IgD-negative memory B cell (primary cell): ENCODE measurements at regions not wholly inside any gene's neighbourhood (a gene's known extent, or its start where the extent isn't known, plus 50 kb on each side); places are given as distances from the start of the nearest gene placed in this dataset.
"Not testable (repeated sequence)": the region's sequence is repeated elsewhere in the genome, so short reads cannot be mapped to it uniquely, and the experiment has no call there.

ENCODE experiments used
- H3K27ac Mint-ChIP-seq, 3 donors: one replicate each; pipeline ENCODE4 v1.8.0; 2020 to 2022; ENCODE audit warnings: mild to moderate bottlenecking in 3 of 3, mixed read lengths in 3 of 3, moderate library complexity in 1 of 3
- H3K27me3 Mint-ChIP-seq: one replicate; pipeline ENCODE4 v1.8.0; 2021; ENCODE audit warnings: mixed read lengths
- H3K36me3 Mint-ChIP-seq: one replicate; pipeline ENCODE4 v1.8.0; 2020; ENCODE audit warnings: mild to moderate bottlenecking, mixed read lengths
- H3K4me1 Mint-ChIP-seq, 3 donors: one replicate each; pipeline ENCODE4 v1.8.0; 2020 to 2022; ENCODE audit warnings: mixed read lengths in 3 of 3, mild to moderate bottlenecking in 1 of 3
- H3K4me3 Mint-ChIP-seq, 4 donors: one replicate each; pipeline ENCODE4 v1.8.0; 2020 to 2022; ENCODE audit warnings: mild to moderate bottlenecking in 4 of 4, mixed read lengths in 4 of 4, moderate library complexity in 3 of 4
- H3K9me3 Mint-ChIP-seq, 3 donors: one replicate each; pipeline ENCODE4 v1.8.0; 2020 to 2021; ENCODE audit warnings: mixed read lengths in 3 of 3, mild to moderate bottlenecking in 1 of 3

- Mint-ChIP-seq H3K4me1 (no peaks in the 10 kb centered on the region), H3K27ac (no peak overlapping the region), H3K9me3 (peaks cover 1 to 8% (median 4%) of the 10 kb centered on the region in 3 donors), H3K4me3 (no peak overlapping the region), H3K27me3 (no peaks in the 10 kb centered on the region), H3K36me3 (peaks cover 5% of the 10 kb centered on the region)
Measured at GRCh38 chr5:25544652-25545249, 900.0 kb upstream of the CDH10 start.

- Mint-ChIP-seq H3K27me3 (no peaks in the 10 kb centered on the region), H3K36me3 (peaks cover 4% of the 10 kb centered on the region), H3K27ac (no peak overlapping the region), H3K4me3 (no peak overlapping the region), H3K4me1 (no peaks in the 10 kb centered on the region), H3K9me3 (peaks cover 0 to 4% (median 1%) of the 10 kb centered on the region in 3 donors)
Measured at GRCh38 chr5:25540628-25541027, 895.9 kb upstream of the CDH10 start.

GRCh38 chr5:25539536-25539935 lies 894.8 kb upstream of the CDH10 start:
- Mint-ChIP-seq H3K4me1 (no peaks in the 10 kb centered on the region), H3K4me3 (no peak overlapping the region)

GRCh38 chr5:25536461-25536860 lies 891.7 kb upstream of the CDH10 start:
- H3K9me3 Mint-ChIP-seq, H3K36me3 Mint-ChIP-seq, H3K27ac Mint-ChIP-seq: not testable (repeated sequence)

More at GRCh38 chr5:25539536-25539935, 894.8 kb upstream of the CDH10 start:
- Mint-ChIP-seq H3K27ac (no peak overlapping the region), H3K36me3 (peaks cover under 1% of the 10 kb centered on the region), H3K9me3 (peaks cover 0 to under 1% (median 0%) of the 10 kb centered on the region in 3 donors), H3K27me3 (no peaks in the 10 kb centered on the region)

GRCh38 chr5:25516141-25516540 lies 871.4 kb upstream of the CDH10 start:
- peaks cover 0 to 8% (median 2%) of the 10 kb centered on the region in 3 donors for H3K9me3 Mint-ChIP-seq
- no peak overlapping the region for H3K27ac Mint-ChIP-seq
- no peaks in the 10 kb centered on the region for H3K27me3 Mint-ChIP-seq
- H3K36me3 Mint-ChIP-seq = no peaks in the 10 kb centered on the region
- no peak overlapping the region for H3K4me3 Mint-ChIP-seq
- no peaks in the 10 kb centered on the region for H3K4me1 Mint-ChIP-seq

More at GRCh38 chr5:25536461-25536860, 891.7 kb upstream of the CDH10 start:
- not testable (repeated sequence) for H3K27me3 Mint-ChIP-seq, H3K4me1 Mint-ChIP-seq, H3K4me3 Mint-ChIP-seq

GRCh38 chr5:25515525-25515924 lies 870.7 kb upstream of the CDH10 start:
- no peaks in the 10 kb centered on the region for H3K27me3 Mint-ChIP-seq
- no peak overlapping the region for H3K4me3 Mint-ChIP-seq
- no peak overlapping the region for H3K27ac Mint-ChIP-seq
- peaks cover 0 to 1% (median 0%) of the 10 kb centered on the region in 3 donors for H3K4me1 Mint-ChIP-seq
- H3K9me3 Mint-ChIP-seq = peaks cover 0 to 5% (median 0%) of the 10 kb centered on the region in 3 donors
- H3K36me3 Mint-ChIP-seq = no peaks in the 10 kb centered on the region

- H3K36me3 Mint-ChIP-seq, H3K4me1 Mint-ChIP-seq, H3K27ac Mint-ChIP-seq, H3K4me3 Mint-ChIP-seq, H3K27me3 Mint-ChIP-seq, H3K9me3 Mint-ChIP-seq: not testable (repeated sequence)
Measured at GRCh38 chr5:25510692-25511091, 865.9 kb upstream of the CDH10 start.

- H3K9me3 Mint-ChIP-seq, H3K4me3 Mint-ChIP-seq, H3K27me3 Mint-ChIP-seq: not testable (repeated sequence)
Measured at GRCh38 chr5:25508011-25508410, 863.2 kb upstream of the CDH10 start.

GRCh38 chr5:25500635-25501034 lies 855.9 kb upstream of the CDH10 start:
- no peaks in the 10 kb centered on the region for H3K27me3 Mint-ChIP-seq
- no peaks in the 10 kb centered on the region for H3K4me1 Mint-ChIP-seq
- no peak overlapping the region for H3K4me3 Mint-ChIP-seq
- H3K9me3 Mint-ChIP-seq = peaks cover 1 to 4% (median 4%) of the 10 kb centered on the region in 3 donors
- H3K36me3 Mint-ChIP-seq = no peaks in the 10 kb centered on the region
- no peak overlapping the region for H3K27ac Mint-ChIP-seq

More at GRCh38 chr5:25508011-25508410, 863.2 kb upstream of the CDH10 start:
- not testable (repeated sequence) for H3K36me3 Mint-ChIP-seq, H3K27ac Mint-ChIP-seq, H3K4me1 Mint-ChIP-seq

GRCh38 chr5:25489834-25490538 lies 845.2 kb upstream of the CDH10 start:
- H3K9me3 Mint-ChIP-seq = peaks cover 4 to 7% (median 5%) of the 10 kb centered on the region in 3 donors
- no peaks in the 10 kb centered on the region for H3K27me3 Mint-ChIP-seq
- no peaks in the 10 kb centered on the region for H3K36me3 Mint-ChIP-seq
- H3K4me1 Mint-ChIP-seq = no peaks in the 10 kb centered on the region
- H3K4me3 Mint-ChIP-seq = no peak overlapping the region
- no peak overlapping the region for H3K27ac Mint-ChIP-seq

GRCh38 chr5:25488119-25488518 lies 843.3 kb upstream of the CDH10 start:
- H3K36me3 Mint-ChIP-seq = no peaks in the 10 kb centered on the region
- H3K4me1 Mint-ChIP-seq = no peaks in the 10 kb centered on the region
- peaks cover 5 to 9% (median 6%) of the 10 kb centered on the region in 3 donors for H3K9me3 Mint-ChIP-seq
- H3K27me3 Mint-ChIP-seq = no peaks in the 10 kb centered on the region
- no peak overlapping the region for H3K27ac Mint-ChIP-seq
- no peak overlapping the region for H3K4me3 Mint-ChIP-seq

- Mint-ChIP-seq H3K27ac (no peak overlapping the region), H3K9me3 (peaks cover 3 to 9% (median 6%) of the 10 kb centered on the region in 3 donors), H3K4me1 (no peaks in the 10 kb centered on the region), H3K4me3 (no peak overlapping the region), H3K36me3 (no peaks in the 10 kb centered on the region), H3K27me3 (no peaks in the 10 kb centered on the region)
Measured at GRCh38 chr5:25484391-25484790, 839.6 kb upstream of the CDH10 start.

GRCh38 chr5:25481463-25481862 lies 836.7 kb upstream of the CDH10 start:
- Mint-ChIP-seq H3K4me3 (no peak overlapping the region), H3K36me3 (no peaks in the 10 kb centered on the region), H3K4me1 (no peaks in the 10 kb centered on the region)

GRCh38 chr5:25459082-25459481 lies 814.3 kb upstream of the CDH10 start:
- Mint-ChIP-seq H3K4me3 (no peak overlapping the region), H3K27ac (no peak overlapping the region), H3K4me1 (no peaks in the 10 kb centered on the region), H3K36me3 (peaks cover 3% of the 10 kb centered on the region), H3K9me3 (peaks cover 4 to 11% (median 10%) of the 10 kb centered on the region in 3 donors), H3K27me3 (no peaks in the 10 kb centered on the region)

More at GRCh38 chr5:25481463-25481862, 836.7 kb upstream of the CDH10 start:
- Mint-ChIP-seq H3K27ac (no peak overlapping the region), H3K27me3 (no peaks in the 10 kb centered on the region), H3K9me3 (peaks cover 1 to 4% (median 4%) of the 10 kb centered on the region in 3 donors)

GRCh38 chr5:25458628-25459027 lies 813.9 kb upstream of the CDH10 start:
- H3K4me3 Mint-ChIP-seq = no peak overlapping the region
- peaks cover 3% of the 10 kb centered on the region for H3K36me3 Mint-ChIP-seq
- H3K27me3 Mint-ChIP-seq = no peaks in the 10 kb centered on the region
- H3K4me1 Mint-ChIP-seq = no peaks in the 10 kb centered on the region
- H3K9me3 Mint-ChIP-seq = peaks cover 4 to 11% (median 10%) of the 10 kb centered on the region in 3 donors
- no peak overlapping the region for H3K27ac Mint-ChIP-seq

- peaks cover 3 to 11% (median 6%) of the 10 kb centered on the region in 3 donors for H3K9me3 Mint-ChIP-seq
Measured at GRCh38 chr5:25453500-25453899, 808.7 kb upstream of the CDH10 start.

More at GRCh38 chr5:25453500-25453899, 808.7 kb upstream of the CDH10 start:
- Mint-ChIP-seq H3K27me3 (no peaks in the 10 kb centered on the region), H3K36me3 (peaks cover 3% of the 10 kb centered on the region), H3K27ac (no peak overlapping the region), H3K4me1 (no peaks in the 10 kb centered on the region), H3K4me3 (no peak overlapping the region)
